Activated CD4-positive, alpha-beta T cell treated with anti-CD3 and anti-CD28 coated beads for 24 hours (primary cell): ENCODE measurements at regions not wholly inside any gene's neighbourhood (a gene's known extent, or its start where the extent isn't known, plus 50 kb on each side); places are given as distances from the start of the nearest gene placed in this dataset.

Experiments used
- DNase-seq, 2 donors: peaks; one replicate each; pipeline ENCODE4 v3.0.0-alpha.2; 2020; ENCODE audit warnings: low read depth in 2 of 2

DNA sequence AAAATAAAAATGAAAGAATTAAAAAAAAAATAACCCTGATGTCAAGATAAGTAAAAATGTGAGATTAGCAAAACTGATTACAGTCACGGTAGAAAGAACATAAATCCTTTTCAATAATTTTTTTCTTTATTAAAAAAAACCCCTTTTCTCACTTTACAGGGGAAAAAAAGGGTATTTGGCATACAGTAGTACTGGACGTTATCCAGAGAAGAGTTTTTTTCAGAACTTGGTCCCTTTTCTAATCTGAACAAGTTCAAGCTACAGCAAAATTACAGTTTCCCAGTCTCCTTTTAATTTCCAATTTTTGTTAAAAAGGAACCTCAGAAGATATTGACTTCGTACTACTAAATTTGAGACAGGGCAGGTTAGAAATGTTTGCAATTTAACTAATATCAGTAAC is 134.7 kb upstream of the DCN start:
- DNase-seq, result no peak

- no peak for DNase-seq
Measured at GRCh38 chr12:91316907-91317269, 134.3 kb upstream of the DCN start.

- DNase-seq, result no peak
Measured at GRCh38 chr12:91316161-91316906, 133.7 kb upstream of the DCN start.

GRCh38 chr12:91311081-91311480 is 128.5 kb upstream of the DCN start:
- DNase-seq, result no peak

GRCh38 chr12:91309450-91309849 is 126.8 kb upstream of the DCN start:
- no peak for DNase-seq

GRCh38 chr12:91307957-91308670 is 125.5 kb upstream of the DCN start:
- no peak for DNase-seq

GRCh38 chr12:91290354-91290753 is 107.7 kb upstream of the DCN start:
- no peak for DNase-seq

DNA sequence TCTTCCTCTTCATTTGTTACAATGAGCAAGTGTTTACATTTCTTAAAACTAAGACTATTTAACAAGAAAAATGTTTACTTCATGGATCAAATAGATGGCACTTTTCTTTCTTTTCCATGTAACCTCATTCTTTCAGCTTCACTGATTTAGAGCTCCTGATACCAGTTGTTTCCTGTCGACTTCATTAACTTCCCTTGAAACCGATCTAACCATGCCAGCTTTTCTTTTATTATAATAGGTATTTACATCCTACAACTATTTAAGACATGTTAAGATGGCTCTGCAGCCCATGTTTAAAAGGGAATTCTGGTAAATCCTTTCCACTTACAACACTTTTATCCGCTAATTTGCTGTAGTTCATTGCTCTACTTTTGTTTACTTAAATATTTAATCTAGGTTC is 107.3 kb upstream of the DCN start:
- DNase-seq, result no peak

GRCh38 chr12:91289072-91289471 is 106.5 kb upstream of the DCN start:
- no peak for DNase-seq

- no peak for DNase-seq
Measured at GRCh38 chr12:91287753-91288152, 105.1 kb upstream of the DCN start.

DNA sequence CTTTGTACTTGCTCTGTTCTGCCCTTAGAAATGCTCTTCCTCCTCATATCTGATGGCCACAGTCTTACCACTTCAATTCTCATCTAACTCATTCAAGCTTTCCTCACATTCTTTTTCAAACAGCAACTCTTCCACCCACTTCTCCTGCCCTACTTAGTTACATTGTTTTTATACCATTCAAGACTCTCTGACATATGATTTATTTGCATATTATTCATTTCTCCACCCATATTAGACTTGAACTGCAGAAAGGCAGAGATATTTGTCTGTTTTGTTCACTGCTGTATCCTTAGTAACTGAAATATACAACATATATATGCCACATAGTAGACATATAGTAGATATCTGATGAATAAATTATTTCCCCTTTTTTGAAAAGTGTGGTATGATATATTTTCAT is 95.5 kb upstream of the DCN start:
- no peak for DNase-seq

- DNase-seq, result no peak
Measured at GRCh38 chr12:91276509-91276908, 93.9 kb upstream of the DCN start.

- DNase-seq, result no peak
Measured at GRCh38 chr12:91275321-91275720, 92.7 kb upstream of the DCN start.

- DNase-seq, result no peak
Measured at GRCh38 chr12:91274916-91275315, 92.3 kb upstream of the DCN start.

DNA sequence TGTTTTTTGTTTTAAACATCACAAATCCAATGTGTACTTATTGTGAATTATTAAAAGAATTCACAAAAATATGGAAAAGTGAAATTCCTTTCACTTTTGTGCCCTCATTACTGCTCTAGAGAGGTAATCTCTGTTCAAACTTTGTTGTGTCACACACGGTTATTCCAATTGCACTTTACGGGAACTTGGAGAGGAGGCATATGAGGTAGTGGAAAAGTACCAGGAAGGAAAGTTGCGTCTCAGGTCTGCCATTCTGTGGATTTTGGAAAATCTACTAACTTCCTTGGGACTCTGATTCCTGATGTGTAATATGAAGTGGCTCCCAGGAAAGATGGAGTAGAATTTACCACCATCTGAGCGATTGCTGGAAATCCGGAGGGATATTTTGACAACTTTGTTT is 90.9 kb upstream of the DCN start:
- no peak for DNase-seq

- no peak for DNase-seq
Measured at GRCh38 chr12:91272461-91273063, 89.9 kb upstream of the DCN start.

DNA sequence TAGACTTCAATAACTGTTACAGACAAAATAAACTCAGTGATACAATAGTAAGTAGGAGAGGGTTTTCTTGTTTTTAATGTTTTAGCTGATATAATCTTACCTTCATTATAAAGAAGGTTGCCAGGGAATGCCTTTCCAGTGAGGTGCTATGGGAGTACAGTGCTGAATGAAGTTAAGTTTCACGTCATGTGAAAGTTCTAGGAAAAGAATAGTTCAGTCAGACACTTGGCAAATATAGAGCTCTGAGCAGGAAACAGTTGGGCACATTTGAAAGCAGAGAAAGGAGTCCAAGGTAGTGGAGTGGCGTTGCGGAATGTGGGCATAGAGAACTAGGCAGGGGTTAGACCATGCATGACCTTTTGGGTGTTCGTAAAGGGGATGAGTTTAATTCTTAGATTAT is 88.6 kb upstream of the DCN start:
- DNase-seq, result no peak

- DNase-seq, result no peak
Measured at GRCh38 chr12:91267039-91267438, 84.4 kb upstream of the DCN start.

GRCh38 chr12:91264178-91264577 is 81.6 kb upstream of the DCN start:
- no peak for DNase-seq

DNA sequence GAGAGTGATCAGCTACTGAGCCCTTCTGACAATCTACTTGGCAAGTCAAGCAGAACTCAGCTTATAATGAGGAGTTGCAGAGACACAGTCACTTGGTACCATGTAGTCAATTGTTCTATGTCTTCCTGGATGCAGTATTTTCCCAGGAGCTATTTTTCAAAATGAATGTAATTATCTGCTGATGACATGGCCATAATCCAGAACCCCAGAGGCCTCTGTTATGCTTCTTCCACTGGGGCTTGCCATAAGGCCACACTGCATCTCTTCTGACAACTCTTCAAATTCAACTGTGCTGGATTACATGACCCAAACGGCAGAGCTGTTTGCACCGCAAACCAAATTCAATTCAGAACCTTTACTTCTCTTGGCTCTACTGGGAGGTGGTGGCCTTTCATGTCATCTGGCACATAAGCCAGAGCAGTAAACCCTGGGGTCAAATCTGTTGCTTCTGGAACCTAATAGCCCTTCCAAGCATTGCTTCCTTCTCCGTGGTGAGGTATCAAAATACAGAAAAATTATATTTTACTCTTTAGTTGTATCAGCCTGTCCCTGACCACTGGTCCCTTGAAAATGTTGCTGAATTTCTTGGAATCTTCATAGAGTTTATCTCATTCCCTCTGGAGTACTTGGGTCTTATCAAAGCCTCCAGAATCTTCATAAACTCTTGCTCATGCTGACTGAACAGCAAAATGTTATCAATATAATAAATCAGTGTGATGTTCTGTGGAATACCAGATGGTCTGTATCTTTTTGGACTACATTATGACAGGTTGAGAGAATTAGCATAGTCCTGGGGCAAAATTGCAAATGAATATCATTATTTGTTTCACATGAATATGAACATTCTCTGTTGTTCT is 79.4 kb upstream of the DCN start:
- DNase-seq, result no peak

GRCh38 chr12:91256411-91256810 is 73.8 kb upstream of the DCN start:
- DNase-seq, result no peak

DNA sequence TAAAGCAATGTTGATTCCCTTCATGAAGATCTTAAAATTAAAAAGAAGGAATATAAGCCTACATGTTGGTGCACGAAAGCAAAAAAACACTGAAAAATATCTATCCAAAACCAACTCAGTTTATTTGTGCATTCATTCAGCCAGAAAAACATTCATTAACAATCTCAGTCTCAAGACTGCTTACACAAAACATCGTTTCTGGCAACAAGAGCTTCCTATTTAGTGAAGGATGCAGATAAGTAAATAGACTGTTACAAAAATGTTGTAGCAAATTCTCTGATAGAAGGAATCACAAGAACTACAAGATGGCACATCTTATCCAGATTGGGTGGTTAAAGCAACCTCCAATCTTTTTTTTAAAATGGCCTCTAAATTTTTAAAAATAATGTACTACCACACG is 69.7 kb upstream of the DCN start:
- no peak for DNase-seq
